Dendritic cell treated with granulocyte-macrophage colony-stimulating factor and Interleukin-4, amounts not matched to agents 40 ng/mL and 50 ng/mL, for 4 days (primary cell): ENCODE measurements at regions not wholly inside any gene's neighbourhood (a gene's known extent, or its start where the extent isn't known, plus 50 kb on each side); places are given as distances from the start of the nearest gene placed in this dataset.

ENCODE experiments used
- H3K27ac Mint-ChIP-seq: one replicate; pipeline ENCODE4 v1.8.0; 2022; ENCODE audit warnings: mild to moderate bottlenecking, mixed read lengths
- H3K27me3 Mint-ChIP-seq: one replicate; pipeline ENCODE4 v1.8.0; 2022; ENCODE audit warnings: mild to moderate bottlenecking, mixed read lengths
- H3K36me3 Mint-ChIP-seq: one replicate; pipeline ENCODE4 v1.8.0; 2022; ENCODE audit warnings: low read depth, mixed read lengths
- H3K4me1 Mint-ChIP-seq: one replicate; pipeline ENCODE4 v1.8.0; 2022; ENCODE audit warnings: low read depth, mixed read lengths
- H3K4me3 Mint-ChIP-seq: one replicate; pipeline ENCODE4 v1.8.0; 2022; ENCODE audit warnings: mild to moderate bottlenecking, moderate library complexity, mixed read lengths
- H3K9me3 Mint-ChIP-seq: one replicate; pipeline ENCODE4 v1.8.0; 2022; ENCODE audit warnings: mixed read lengths
- intact Hi-C: fragments of 100-400 bp; cut with micrococcal nuclease; formaldehyde crosslinking; loops from one replicate; pipeline ENCODE4 v1.15.0; 2022

DNA sequence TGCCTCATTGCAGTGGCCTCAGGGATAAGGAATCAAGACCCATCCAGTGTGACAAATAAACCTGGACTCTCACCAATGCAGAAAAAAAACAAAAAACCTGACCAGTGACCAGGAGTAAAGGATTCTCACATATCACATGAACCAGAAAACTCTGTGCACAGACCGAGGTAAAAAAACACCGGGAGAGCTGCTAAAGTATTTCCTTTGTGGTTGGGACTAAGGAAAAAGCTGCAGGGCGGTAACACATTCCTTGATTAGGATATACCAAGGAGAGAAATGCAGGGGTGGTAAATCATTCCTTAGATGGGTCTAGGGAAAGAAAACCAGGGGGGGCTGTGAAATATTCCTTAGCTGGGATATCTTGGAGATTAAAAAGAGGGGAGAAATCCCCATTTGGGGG lies 64.8 kb upstream of the ZNF85 start:
- no peaks in the 10 kb centered on the region for H3K27me3 Mint-ChIP-seq

GRCh38 chr19:20858861-20859260 lies 64.2 kb upstream of the ZNF85 start:
- intact Hi-C loops: no loop called here
- H3K9me3 Mint-ChIP-seq: peaks cover 86% of the 10 kb centered on the region
- no peaks in the 10 kb centered on the region for H3K27me3 Mint-ChIP-seq
- no peaks in the 10 kb centered on the region for H3K4me1 Mint-ChIP-seq
- H3K4me3 Mint-ChIP-seq: no peak overlapping the region
- no peak overlapping the region for H3K27ac Mint-ChIP-seq
- no peaks in the 10 kb centered on the region for H3K36me3 Mint-ChIP-seq

More for the DNA sequence above, 64.8 kb upstream of the ZNF85 start:
- Mint-ChIP-seq H3K36me3 (no peaks in the 10 kb centered on the region), H3K4me3 (no peak overlapping the region), H3K9me3 (peaks cover 92% of the 10 kb centered on the region), H3K27ac (no peak overlapping the region), H3K4me1 (no peaks in the 10 kb centered on the region)
- intact Hi-C loops: no loop called here

- no peaks in the 10 kb centered on the region for H3K27me3 Mint-ChIP-seq
- H3K36me3 Mint-ChIP-seq: no peaks in the 10 kb centered on the region
- intact Hi-C loops: no loop called here
- H3K4me1 Mint-ChIP-seq: no peaks in the 10 kb centered on the region
- no peak overlapping the region for H3K4me3 Mint-ChIP-seq
- H3K27ac Mint-ChIP-seq: no peak overlapping the region
- peaks cover 81% of the 10 kb centered on the region for H3K9me3 Mint-ChIP-seq
Measured at GRCh38 chr19:20860339-20860738, 62.7 kb upstream of the ZNF85 start.

DNA sequence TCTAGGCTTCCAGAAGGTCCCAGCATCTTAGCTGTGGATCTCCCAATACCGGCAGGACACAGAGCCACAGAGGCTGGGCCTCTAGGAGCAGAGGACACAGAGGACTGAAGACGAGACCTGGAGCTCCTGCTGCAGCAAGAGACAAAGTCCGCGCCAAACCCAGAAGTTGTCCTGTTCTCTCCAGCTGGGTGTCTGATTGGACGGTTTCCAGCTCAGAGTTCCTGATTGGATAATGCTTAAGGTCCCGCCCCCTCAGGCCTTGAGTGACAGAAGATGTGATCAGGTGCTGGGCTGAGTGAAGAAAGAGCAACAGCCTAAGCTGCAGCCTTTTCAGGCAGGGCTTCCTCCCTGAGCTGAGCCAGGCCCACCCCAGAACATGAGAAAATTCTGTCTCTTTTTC lies 59.9 kb upstream of the ZNF85 start:
- intact Hi-C loops: no loop called here
- no peak overlapping the region for H3K4me3 Mint-ChIP-seq
- H3K36me3 Mint-ChIP-seq: no peaks in the 10 kb centered on the region
- H3K27me3 Mint-ChIP-seq: no peaks in the 10 kb centered on the region
- peaks cover 82% of the 10 kb centered on the region for H3K9me3 Mint-ChIP-seq
- no peak overlapping the region for H3K27ac Mint-ChIP-seq
- H3K4me1 Mint-ChIP-seq: no peaks in the 10 kb centered on the region
